Body of pancreas (tissue), 4 donors: ENCODE measurements at regions not wholly inside any gene's neighbourhood (a gene's known extent, or its start where the extent isn't known, plus 50 kb on each side); places are given as distances from the start of the nearest gene placed in this dataset.

ENCODE experiments used
- POLR2A ChIP-seq, 3 donors: fragments of 450-650 bp; IDR thresholded peaks; one replicate each; pipeline ENCODE4 v1.6.1; 2016; ENCODE audit warnings: antibody characterized with exemption in 3 of 3, mild to moderate bottlenecking in 2 of 3
- TF ChIP-seq, protein P1 (sequence below), 7 experiments: fragments of 450-650 bp in 4 of 7; fragments of 200-600 bp in 3 of 7; sonication (generic) in 3 of 7; IDR thresholded peaks; one replicate each; pipeline ENCODE4 v1.5.1; 2016 to 2019; ENCODE audit warnings: antibody characterized with exemption in 7 of 7

DNA sequence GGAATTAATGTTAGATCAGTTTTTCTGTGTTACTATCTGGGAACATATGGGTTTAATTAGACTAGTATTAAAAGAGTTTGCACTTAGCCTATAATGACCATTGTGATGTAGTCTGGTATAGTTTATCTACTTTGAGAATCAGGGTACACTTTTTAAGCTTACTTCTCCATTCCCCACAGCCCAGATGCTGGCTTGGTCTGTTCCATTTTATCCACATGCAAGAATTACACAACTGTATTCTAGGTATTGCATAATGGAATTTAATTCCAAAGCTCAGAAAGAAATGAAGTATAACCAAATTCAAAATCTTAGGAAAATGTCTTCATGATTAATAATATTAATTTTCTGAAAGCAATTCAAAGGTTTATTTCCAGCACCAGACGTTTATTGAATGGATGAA, 122.2 kb upstream of the PDGFD start:
- TF ChIP-seq, protein P1, sequence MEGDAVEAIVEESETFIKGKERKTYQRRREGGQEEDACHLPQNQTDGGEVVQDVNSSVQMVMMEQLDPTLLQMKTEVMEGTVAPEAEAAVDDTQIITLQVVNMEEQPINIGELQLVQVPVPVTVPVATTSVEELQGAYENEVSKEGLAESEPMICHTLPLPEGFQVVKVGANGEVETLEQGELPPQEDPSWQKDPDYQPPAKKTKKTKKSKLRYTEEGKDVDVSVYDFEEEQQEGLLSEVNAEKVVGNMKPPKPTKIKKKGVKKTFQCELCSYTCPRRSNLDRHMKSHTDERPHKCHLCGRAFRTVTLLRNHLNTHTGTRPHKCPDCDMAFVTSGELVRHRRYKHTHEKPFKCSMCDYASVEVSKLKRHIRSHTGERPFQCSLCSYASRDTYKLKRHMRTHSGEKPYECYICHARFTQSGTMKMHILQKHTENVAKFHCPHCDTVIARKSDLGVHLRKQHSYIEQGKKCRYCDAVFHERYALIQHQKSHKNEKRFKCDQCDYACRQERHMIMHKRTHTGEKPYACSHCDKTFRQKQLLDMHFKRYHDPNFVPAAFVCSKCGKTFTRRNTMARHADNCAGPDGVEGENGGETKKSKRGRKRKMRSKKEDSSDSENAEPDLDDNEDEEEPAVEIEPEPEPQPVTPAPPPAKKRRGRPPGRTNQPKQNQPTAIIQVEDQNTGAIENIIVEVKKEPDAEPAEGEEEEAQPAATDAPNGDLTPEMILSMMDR (IDR thresholded peaks at IDR 0.05), result no peak
- no peak for TF ChIP-seq POLR2A (IDR thresholded peaks at IDR 0.05)
